GM21423 (cell line): ENCODE measurements at regions not wholly inside any gene's neighbourhood (a gene's known extent, or its start where the extent isn't known, plus 50 kb on each side); places are given as distances from the start of the nearest gene placed in this dataset.

Experiments
- ATAC-seq: cut with Tn5 transposase; IDR thresholded peaks from one replicate; pipeline ENCODE4 v1.9.1; 2021; ENCODE audit warnings: mild to moderate bottlenecking, moderate library complexity; ENCODE audit not compliant: unreplicated experiment

- no peak for ATAC-seq
Measured at GRCh38 chr7:136189506-136189998, 212.4 kb upstream of the MTPN start.

GRCh38 chr7:136186281-136186680 lies 209.1 kb upstream of the MTPN start:
- ATAC-seq = no peak

DNA sequence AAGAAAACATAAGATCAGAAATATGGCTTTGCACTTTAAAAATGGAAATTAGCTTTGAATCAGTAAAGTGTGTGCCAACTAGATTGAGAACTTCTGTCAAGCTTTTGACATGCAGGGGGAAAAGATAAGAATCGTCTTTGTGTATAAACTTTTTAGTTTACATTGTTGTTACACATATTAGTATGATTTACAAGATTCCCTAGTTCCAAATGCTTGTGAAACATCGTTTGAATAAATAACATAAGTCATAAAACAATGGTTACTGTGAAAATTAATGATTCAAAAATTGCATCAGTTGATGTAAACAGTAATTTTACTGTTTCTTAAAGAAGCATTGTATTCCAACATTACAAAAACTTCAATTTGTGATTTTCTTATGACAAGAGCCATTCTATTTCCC lies 207.6 kb upstream of the MTPN start:
- ATAC-seq = no peak

GRCh38 chr7:136183981-136184380 lies 206.8 kb upstream of the MTPN start:
- ATAC-seq = no peak

DNA sequence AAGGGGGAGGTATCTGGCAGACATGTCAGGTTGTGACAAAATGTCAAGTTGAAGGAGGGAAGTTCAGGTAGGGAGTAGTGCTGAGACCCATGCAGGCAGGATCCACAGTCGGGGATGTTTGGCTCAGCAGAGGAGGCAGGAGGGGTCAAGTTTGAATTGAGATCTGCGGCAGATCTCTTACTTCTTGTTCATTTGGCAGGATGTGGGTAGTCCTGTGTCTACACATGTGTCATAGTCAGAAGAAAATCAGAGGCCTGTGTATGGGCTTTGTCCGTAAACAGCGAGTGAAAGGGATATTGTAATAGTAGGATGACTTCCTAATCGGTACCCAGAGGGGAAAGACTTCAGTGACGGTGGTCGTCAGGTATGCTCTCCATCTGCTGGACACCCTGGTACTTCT lies 203.8 kb upstream of the MTPN start:
- ATAC-seq = no peak

DNA sequence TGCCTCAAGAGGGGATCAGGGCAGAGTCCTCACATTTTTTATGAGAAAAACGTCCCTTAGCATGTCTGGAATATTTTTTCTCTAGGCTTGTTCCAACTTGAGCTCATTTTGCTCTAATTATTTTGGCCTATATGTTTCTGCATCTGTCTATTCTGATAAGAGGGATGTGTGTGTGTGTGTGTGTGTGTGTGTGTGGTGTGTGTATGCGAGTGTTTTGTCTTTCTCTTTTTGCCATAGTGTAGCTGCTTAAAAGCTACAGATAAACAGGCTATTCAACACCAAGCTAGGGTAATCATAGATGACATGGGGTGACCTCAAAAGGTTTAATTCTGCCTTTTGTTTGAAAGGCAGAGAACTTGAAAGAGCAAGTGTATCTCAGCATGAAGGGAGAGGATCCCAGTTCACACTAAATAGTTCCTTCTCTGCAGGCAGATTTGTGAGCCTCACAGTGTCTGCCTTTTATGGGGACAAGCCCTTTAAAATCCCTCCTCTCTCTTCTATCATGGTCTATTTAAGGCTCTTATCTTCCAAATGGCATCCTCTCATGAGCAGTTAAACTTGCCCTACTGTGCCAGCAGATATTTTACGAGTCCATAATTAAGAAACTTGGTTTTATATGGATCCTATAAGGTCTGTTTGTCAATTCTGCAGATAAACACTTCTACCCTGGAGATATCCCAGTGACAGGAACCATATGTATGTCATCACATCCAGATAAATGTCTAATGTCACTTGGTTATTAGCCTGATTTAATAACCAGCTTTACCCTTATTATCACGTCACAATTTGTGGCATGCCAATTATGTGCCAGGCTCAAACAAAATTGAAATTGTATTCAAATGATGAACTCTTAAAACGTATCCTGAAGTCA lies 202.9 kb upstream of the MTPN start:
- no peak for ATAC-seq

GRCh38 chr7:136179154-136179553 lies 202.0 kb upstream of the MTPN start:
- ATAC-seq = no peak

- no peak for ATAC-seq
Measured at GRCh38 chr7:136174477-136175125, 197.4 kb upstream of the MTPN start.

- no peak for ATAC-seq
Measured at GRCh38 chr7:136173874-136174273, 196.7 kb upstream of the MTPN start.

- ATAC-seq = no peak
Measured at GRCh38 chr7:136171233-136171632, 194.1 kb upstream of the MTPN start.

- no peak for ATAC-seq
Measured at GRCh38 chr7:136168821-136169220, 191.7 kb upstream of the MTPN start.

GRCh38 chr7:136167991-136168390 lies 190.8 kb upstream of the MTPN start:
- no peak for ATAC-seq

GRCh38 chr7:136166521-136166920 lies 189.4 kb upstream of the MTPN start:
- ATAC-seq = no peak

DNA sequence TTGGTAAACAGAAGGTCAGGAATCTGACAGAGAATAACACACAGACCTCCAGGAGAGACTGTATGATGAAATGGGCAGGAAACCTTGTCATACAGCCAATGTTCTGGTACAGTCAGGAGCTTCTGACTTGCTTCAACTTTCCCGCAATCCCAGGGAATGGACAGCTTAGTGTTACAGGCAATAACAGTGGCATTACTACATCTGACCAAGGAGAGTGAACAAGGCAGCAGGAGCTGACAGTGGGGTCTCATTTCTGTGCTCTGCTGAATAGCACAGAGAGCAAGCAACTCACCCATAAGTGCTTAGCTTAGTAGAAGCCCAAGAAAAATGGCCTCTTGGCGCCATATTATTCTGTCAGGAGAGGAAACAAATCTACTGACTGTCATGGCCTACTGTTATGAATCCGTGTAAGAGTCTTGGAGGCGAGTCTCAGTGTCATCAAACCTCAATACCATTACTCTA lies 186.2 kb upstream of the MTPN start:
- ATAC-seq = no peak

DNA sequence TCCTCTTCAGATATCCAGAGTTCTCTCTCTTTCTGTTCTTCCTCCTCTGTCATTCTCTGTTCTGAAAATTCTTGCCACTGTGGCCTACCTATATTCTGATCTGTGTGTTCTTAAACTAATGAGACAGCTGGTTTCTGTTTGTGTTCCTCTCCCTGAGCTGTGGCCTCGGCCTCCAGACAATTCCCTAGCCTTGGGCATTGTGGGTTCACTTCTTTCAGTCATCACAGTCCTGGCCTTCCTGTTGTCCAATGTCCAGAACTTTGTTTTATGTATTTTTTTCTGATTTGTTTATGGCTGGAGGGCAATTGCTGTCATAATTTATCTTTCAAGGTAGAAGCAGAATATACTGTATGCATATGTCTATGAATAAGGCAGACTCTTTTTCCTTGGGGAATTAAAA lies 173.2 kb upstream of the MTPN start:
- no peak for ATAC-seq

GRCh38 chr7:136148920-136149319 lies 171.8 kb upstream of the MTPN start:
- ATAC-seq = no peak

DNA sequence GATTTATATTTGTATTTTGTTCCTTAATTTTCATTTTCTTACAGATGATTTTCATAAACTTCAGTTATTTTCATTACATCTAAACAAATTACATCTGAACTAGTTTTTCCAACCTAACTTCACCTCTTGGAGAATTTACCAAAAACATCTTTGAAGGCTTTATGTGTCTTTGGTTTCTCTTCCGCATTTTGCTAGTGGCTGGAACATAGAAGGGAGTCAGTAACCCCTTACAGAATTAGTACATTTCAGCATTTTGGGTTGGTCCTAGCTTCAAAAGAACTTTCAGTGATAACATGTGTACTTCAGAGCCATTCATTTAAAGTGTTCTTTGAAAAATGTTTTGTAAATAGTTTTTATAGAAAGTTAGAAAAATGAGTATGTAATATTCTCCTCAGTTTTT lies 169.8 kb upstream of the MTPN start:
- no peak for ATAC-seq

- no peak for ATAC-seq
Measured at GRCh38 chr7:136144182-136144581, 167.0 kb upstream of the MTPN start.

DNA sequence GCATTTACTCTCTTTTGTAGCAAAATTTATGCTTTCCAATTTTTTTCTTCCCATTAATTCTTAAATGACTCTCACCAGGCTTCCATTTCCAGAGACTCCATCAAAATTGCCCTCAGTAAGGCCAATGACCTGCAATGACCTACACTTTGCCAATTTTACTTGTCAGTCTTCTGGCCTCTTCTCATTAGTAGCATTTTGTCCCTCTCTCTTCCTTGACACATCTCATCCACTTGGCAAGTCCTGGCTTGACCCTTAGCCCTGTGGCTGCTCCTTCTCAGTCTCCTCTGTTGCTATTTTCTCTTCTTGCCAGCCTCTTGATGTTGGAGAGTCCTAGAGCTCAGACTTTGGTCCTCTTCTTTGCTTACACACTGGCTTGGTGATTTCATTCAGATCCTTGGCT lies 166.1 kb upstream of the MTPN start:
- ATAC-seq = no peak

DNA sequence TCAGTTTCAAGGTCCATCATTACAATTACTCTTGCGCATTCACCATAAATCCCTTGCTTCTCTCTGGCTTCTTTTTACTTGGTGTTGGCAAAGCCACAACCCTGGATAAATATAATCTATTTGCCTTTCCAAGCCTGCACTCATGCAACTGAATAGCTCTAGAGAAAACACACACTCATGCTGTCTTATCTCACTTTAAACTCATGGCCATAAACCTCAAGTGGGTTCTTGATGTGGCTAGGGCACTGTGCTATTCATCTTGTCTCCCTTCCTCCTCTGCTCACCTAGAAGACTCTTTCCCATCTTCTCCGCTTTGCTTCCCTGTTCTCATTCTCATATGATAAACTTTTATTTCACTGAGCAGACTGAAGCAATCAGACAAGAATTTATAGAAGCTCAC lies 165.4 kb upstream of the MTPN start:
- no peak for ATAC-seq

GRCh38 chr7:136140469-136140868 lies 163.3 kb upstream of the MTPN start:
- no peak for ATAC-seq

DNA sequence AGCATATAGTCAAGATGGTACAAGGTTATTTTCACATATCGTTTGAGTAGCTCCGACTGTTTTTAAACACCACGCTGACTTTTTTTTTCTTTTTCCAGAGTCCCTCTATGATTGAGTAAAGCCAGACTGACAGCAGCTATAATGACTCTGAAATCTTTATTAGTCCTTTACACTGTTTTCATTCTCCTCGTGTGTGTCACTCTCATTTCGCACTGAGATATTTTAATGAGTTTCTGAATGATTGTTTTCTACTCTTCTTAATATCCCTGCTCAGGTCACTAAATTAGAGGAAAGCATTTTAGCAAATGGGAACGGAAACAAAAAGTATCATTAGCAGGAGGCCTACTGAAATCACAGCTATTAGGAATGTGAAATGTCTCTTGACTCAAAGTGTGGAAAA lies 162.3 kb upstream of the MTPN start:
- no peak for ATAC-seq
